ENCODE measurements at regions not wholly inside any gene's neighbourhood (a gene's known extent, or its start where the extent isn't known, plus 50 kb on each side); places are given as distances from the start of the nearest gene placed in this dataset.
"Not testable (repeated sequence)": the region's sequence is repeated elsewhere in the genome, so short reads cannot be mapped to it uniquely, and the experiment has no call there.

GRCh38 chr2:5203134-5203755 lies 488.9 kb upstream of the SOX11 start:
- no peak for DNase-seq

- DNase-seq, result not testable (repeated sequence)
Measured at GRCh38 chr2:5206742-5207141, 485.4 kb upstream of the SOX11 start.

- DNase-seq, result no peak
Measured at GRCh38 chr2:5215989-5216607, 476.1 kb upstream of the SOX11 start.

GRCh38 chr2:5227062-5227699 lies 465.0 kb upstream of the SOX11 start:
- DNase-seq, result no peak

GRCh38 chr2:5229574-5229973 lies 462.6 kb upstream of the SOX11 start:
- no peak for DNase-seq

GRCh38 chr2:5230444-5230843 lies 461.7 kb upstream of the SOX11 start:
- no peak for DNase-seq

- no peak for DNase-seq
Measured at GRCh38 chr2:5230855-5231254, 461.3 kb upstream of the SOX11 start.

- DNase-seq, result no peak
Measured at GRCh38 chr2:5231287-5231686, 460.9 kb upstream of the SOX11 start.

GRCh38 chr2:5234563-5234962 lies 457.6 kb upstream of the SOX11 start:
- DNase-seq, result no peak

GRCh38 chr2:5235701-5236100 lies 456.5 kb upstream of the SOX11 start:
- no peak for DNase-seq

- DNase-seq, result no peak
Measured at GRCh38 chr2:5236249-5236648, 455.9 kb upstream of the SOX11 start.

GRCh38 chr2:5242751-5243150 lies 449.4 kb upstream of the SOX11 start:
- no peak for DNase-seq

- DNase-seq, result no peak
Measured at GRCh38 chr2:5250482-5250881, 441.7 kb upstream of the SOX11 start.

- DNase-seq, result no peak
Measured at GRCh38 chr2:5253263-5253662, 438.9 kb upstream of the SOX11 start.

- no peak for DNase-seq
Measured at GRCh38 chr2:5254791-5255332, 437.3 kb upstream of the SOX11 start.

GRCh38 chr2:5263291-5263690 lies 428.9 kb upstream of the SOX11 start:
- DNase-seq, result no peak

GRCh38 chr2:5264361-5264760 lies 427.8 kb upstream of the SOX11 start:
- DNase-seq, result no peak

- no peak for DNase-seq
Measured at GRCh38 chr2:5285061-5285460, 407.1 kb upstream of the SOX11 start.

- no peak for DNase-seq
Measured at GRCh38 chr2:5285872-5286769, 406.1 kb upstream of the SOX11 start.

GRCh38 chr2:5287558-5288334 lies 404.4 kb upstream of the SOX11 start:
- no peak for DNase-seq

- DNase-seq, result no peak
Measured at GRCh38 chr2:5290900-5291546, 401.2 kb upstream of the SOX11 start.

GRCh38 chr2:5304640-5305039 lies 387.5 kb upstream of the SOX11 start:
- no peak for DNase-seq

Measured in NCI-H1105 (cell line).